Activated T-helper 2 cell treated with anti-CD3 and anti-CD28 coated beads, Interferon-gamma antibody, Interleukin-2, Interleukin-4, amounts not matched to agents 10 μg/mL and 5 μg/mL and 100 μg/mL, durations not matched to agents 14 hours and 24 hours and 36 hours (primary cell): ENCODE measurements at regions not wholly inside any gene's neighbourhood (a gene's known extent, or its start where the extent isn't known, plus 50 kb on each side); places are given as distances from the start of the nearest gene placed in this dataset.
"Not testable (repeated sequence)": the region's sequence is repeated elsewhere in the genome, so short reads cannot be mapped to it uniquely, and the experiment has no call there.

ENCODE experiments used
- DNase-seq: peaks from one replicate; pipeline ENCODE4 v3.0.0; 2021; ENCODE audit warnings: low spot score
- H3K27ac Mint-ChIP-seq: one replicate; pipeline ENCODE4 v1.8.0; 2021; ENCODE audit warnings: mixed read lengths
- H3K27me3 Mint-ChIP-seq: one replicate; pipeline ENCODE4 v1.8.0; 2021; ENCODE audit warnings: low read depth, mixed read lengths
- H3K36me3 Mint-ChIP-seq: one replicate; pipeline ENCODE4 v1.8.0; 2021; ENCODE audit warnings: low read depth, mixed read lengths
- H3K4me1 Mint-ChIP-seq: one replicate; pipeline ENCODE4 v1.8.0; 2021; ENCODE audit warnings: low read depth, mixed read lengths
- H3K4me3 Mint-ChIP-seq: one replicate; pipeline ENCODE4 v1.8.0; 2021; ENCODE audit warnings: low read depth, mild to moderate bottlenecking, moderate library complexity, mixed read lengths
- H3K9me3 Mint-ChIP-seq: one replicate; pipeline ENCODE4 v1.8.0; 2021; ENCODE audit warnings: mixed read lengths
- intact Hi-C: fragments of 100-400 bp; cut with micrococcal nuclease; formaldehyde crosslinking; loops from one replicate; pipeline ENCODE4 v1.15.1; 2023

DNA sequence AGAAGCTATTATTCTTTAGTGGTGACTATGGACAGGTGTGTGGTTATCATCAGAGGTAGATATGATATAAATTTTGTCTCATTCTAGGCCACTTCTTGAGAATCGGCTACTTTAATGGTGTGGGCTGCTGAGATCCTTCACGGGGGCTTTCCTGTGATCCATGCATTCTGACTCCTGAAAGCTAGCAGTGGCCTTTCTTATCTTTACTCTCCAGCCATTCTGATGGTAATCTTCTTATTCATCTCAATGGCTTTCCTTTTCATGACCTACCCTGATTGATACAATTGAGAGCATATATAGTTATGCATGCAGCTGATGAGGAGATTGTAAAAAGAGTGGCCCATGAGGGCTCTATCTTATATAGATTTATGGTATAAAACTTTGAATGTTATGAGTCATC is 78.3 kb upstream of the ZPLD1 start:
- Mint-ChIP-seq H3K36me3 (no peaks in the 10 kb centered on the region), H3K27ac (no peak overlapping the region), H3K9me3 (no peaks in the 10 kb centered on the region)

DNA sequence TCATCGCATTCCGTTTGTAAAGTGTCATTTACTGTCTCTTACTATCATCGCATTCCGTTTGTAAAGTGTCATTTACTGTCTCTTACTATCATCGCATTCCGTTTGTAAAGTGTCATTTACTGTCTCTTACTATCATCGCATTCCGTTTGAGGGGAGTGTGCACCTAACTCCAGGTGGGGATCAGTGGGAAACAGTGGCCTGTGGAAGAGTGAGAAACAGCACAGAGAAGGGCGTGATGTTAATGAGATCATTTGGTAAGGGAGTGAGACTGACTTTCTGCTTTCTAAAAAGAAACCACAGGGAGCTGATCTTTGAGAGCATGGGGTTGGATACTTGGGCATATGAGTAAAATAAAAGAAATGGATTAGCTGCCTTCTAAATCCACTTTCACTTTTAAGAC is 77.5 kb upstream of the ZPLD1 start:
- H3K4me1 Mint-ChIP-seq, H3K4me3 Mint-ChIP-seq, H3K27ac Mint-ChIP-seq, intact Hi-C loops, H3K36me3 Mint-ChIP-seq, H3K27me3 Mint-ChIP-seq, DNase-seq, H3K9me3 Mint-ChIP-seq: not testable (repeated sequence)

More for the DNA sequence above, 78.3 kb upstream of the ZPLD1 start:
- Mint-ChIP-seq H3K4me3 (no peak overlapping the region), H3K4me1 (no peaks in the 10 kb centered on the region), H3K27me3 (no peaks in the 10 kb centered on the region)
- no peak for DNase-seq
- intact Hi-C loops: no loop called here

- Mint-ChIP-seq H3K9me3 (peaks cover 10% of the 10 kb centered on the region), H3K27me3 (no peaks in the 10 kb centered on the region), H3K4me1 (no peaks in the 10 kb centered on the region), H3K4me3 (no peak overlapping the region), H3K36me3 (no peaks in the 10 kb centered on the region), H3K27ac (no peak overlapping the region)
- DNase-seq: no peak
- intact Hi-C loops: no loop called here
Measured at GRCh38 chr3:102360183-102360860, 74.5 kb upstream of the ZPLD1 start.

DNA sequence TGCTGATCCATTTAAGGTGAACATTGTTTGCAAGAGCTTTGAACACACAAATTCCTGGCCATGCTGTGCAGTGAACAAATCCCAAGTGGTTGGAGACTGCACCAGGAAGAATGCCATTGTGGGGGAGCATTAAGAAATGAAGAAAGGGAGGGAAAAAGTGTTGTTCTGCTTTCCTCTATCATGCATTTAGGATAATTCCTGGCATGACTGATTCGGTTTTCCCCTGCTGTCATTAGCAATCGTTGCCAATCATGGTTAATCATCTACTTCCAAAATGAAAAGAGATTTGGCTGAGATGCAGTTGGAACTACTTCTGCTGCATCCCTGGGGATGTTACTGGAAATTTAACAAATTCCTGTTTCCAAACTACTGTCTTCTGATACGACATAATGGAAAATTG is 73.7 kb upstream of the ZPLD1 start:
- Mint-ChIP-seq H3K27me3 (no peaks in the 10 kb centered on the region), H3K9me3 (peaks cover 10% of the 10 kb centered on the region), H3K4me3 (no peak overlapping the region), H3K4me1 (no peaks in the 10 kb centered on the region), H3K27ac (no peak overlapping the region), H3K36me3 (no peaks in the 10 kb centered on the region)
- intact Hi-C loops: no loop called here
- no peak for DNase-seq

DNA sequence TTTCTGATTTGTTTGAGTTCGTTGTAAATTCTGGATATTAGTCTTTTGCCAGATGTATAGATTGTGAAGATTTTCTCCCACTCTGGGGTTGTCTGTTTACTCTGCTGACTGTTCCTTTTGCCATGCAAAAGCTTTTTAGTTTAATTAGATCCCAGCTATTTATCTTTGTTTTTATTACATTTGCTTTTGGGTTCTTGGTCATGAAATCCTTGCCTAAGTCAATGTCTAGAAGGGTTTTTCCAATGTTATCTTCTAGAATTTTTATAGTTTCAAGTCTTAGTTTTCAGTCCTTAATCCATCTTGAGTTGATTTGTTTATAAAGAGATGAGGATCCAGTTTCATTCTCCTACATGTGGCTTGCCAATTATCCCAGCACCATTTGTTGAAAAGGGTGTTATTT is 68.7 kb upstream of the ZPLD1 start:
- intact Hi-C loops, H3K4me1 Mint-ChIP-seq, DNase-seq, H3K4me3 Mint-ChIP-seq, H3K27me3 Mint-ChIP-seq, H3K27ac Mint-ChIP-seq, H3K36me3 Mint-ChIP-seq: not testable (repeated sequence)
- peaks cover 10% of the 10 kb centered on the region for H3K9me3 Mint-ChIP-seq

- intact Hi-C loops: loop anchor here (5.0 to 10.0 kb wide), 2 partner anchors 148 to 570 kb away; no protein-coding TSS in a partner anchor
- Mint-ChIP-seq H3K36me3 (no peaks in the 10 kb centered on the region), H3K27ac (no peak overlapping the region), H3K4me1 (no peaks in the 10 kb centered on the region), H3K9me3 (no peaks in the 10 kb centered on the region), H3K27me3 (no peaks in the 10 kb centered on the region), H3K4me3 (no peak overlapping the region)
- DNase-seq: no peak
Measured at GRCh38 chr3:102374863-102375634, 59.8 kb upstream of the ZPLD1 start.

GRCh38 chr3:102378216-102378615 is 56.6 kb upstream of the ZPLD1 start:
- DNase-seq: no peak
- no peaks in the 10 kb centered on the region for H3K36me3 Mint-ChIP-seq
- H3K4me3 Mint-ChIP-seq: no peak overlapping the region
- no peak overlapping the region for H3K27ac Mint-ChIP-seq
- H3K9me3 Mint-ChIP-seq: no peaks in the 10 kb centered on the region
- H3K4me1 Mint-ChIP-seq: no peaks in the 10 kb centered on the region
- no peaks in the 10 kb centered on the region for H3K27me3 Mint-ChIP-seq
- intact Hi-C loops: loop anchor here (5.0 to 10.0 kb wide), 2 partner anchors 151 to 573 kb away; no protein-coding TSS in a partner anchor

- intact Hi-C loops: not testable (repeated sequence)
Measured at GRCh38 chr3:102382201-102382600, 52.6 kb upstream of the ZPLD1 start.

More at GRCh38 chr3:102382201-102382600, 52.6 kb upstream of the ZPLD1 start:
- H3K4me1 Mint-ChIP-seq, DNase-seq, H3K27me3 Mint-ChIP-seq, H3K4me3 Mint-ChIP-seq, H3K9me3 Mint-ChIP-seq, H3K36me3 Mint-ChIP-seq, H3K27ac Mint-ChIP-seq: not testable (repeated sequence)
